Fibroblast of peridontal ligament (primary cell): ENCODE measurements at regions not wholly inside any gene's neighbourhood (a gene's known extent, or its start where the extent isn't known, plus 50 kb on each side); places are given as distances from the start of the nearest gene placed in this dataset.

Experiments
- DNase-seq: peaks from one replicate; pipeline ENCODE4 v3.0.0-alpha.2; 2010; ENCODE audit errors: extremely low read depth

DNA sequence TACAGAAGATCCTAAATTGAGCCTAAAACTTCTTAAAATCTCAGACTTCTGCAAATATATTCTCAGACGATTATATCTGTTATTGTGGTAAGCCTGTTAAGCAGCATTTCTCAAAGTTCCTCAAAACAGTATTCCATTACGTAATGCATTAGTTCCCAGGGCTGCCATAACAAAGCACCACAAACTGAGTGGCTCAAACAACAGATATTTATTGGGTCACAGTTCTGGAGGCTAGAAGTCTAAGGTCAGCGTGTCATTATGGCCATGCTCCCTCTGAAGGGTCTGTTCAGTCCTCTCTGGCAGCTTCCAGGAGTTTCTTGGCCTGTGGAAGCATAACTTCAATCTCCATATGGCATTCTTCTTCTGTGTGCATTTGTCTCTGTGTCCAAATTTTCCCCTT lies 103.5 kb upstream of the ST6GALNAC5 start:
- no peak for DNase-seq

DNA sequence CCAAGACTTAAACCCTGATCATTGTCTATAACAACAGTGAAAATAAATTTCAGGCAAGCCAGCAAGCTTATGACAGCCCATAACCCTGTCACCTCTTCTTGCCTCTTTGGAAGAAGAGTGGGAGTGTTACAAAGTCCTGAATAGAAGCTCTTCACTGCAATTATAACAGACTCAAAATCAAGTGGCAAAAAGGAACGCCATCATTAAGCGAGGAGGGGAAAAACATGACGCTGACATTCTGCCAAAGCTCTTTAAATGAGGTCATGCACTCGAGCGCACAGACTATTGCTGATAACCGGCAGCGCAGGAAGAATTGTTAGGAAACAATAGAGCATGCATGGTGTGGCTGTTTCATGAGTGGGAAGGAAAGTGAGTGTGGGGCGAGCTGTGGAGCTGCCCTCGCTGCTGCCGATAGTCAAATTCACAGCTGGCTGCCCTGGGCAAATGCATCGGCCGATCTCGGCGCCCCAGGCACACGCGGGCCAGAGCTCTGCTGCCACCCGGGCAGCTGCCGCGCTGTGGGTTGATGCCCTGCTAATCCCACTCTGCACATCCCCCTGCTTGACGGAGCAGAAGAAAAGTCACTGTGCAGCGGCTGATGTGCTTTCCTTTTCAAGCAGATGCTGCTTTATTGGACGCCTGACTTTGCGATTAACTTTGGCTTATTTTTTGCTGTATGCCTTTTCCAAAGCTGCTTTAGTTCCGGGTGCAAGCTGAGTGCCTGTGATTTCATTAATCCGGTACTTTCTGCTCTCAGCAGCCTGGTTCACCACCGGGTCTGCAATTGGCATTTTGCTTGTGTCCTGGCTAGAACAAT lies 102.4 kb upstream of the ST6GALNAC5 start:
- no peak for DNase-seq

DNA sequence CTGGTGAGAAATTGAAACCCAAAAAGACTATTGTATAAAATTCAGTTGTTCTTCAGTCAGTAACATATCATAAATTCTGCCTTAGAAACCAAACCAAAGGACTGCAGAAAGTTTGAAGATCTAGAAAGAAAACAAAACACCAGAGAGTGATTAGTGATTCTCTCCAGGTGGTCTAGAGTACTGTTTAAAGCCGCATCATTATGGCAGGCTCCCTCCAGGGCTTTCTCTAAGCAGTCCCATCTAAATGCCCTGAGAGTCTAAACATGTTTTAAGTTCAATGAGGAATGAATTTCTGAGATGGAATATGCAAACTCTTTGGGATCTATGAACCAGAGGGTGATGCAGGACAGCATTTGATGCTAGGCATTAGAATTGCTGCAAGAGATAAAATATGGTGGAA lies 100.9 kb upstream of the ST6GALNAC5 start:
- no peak for DNase-seq

DNA sequence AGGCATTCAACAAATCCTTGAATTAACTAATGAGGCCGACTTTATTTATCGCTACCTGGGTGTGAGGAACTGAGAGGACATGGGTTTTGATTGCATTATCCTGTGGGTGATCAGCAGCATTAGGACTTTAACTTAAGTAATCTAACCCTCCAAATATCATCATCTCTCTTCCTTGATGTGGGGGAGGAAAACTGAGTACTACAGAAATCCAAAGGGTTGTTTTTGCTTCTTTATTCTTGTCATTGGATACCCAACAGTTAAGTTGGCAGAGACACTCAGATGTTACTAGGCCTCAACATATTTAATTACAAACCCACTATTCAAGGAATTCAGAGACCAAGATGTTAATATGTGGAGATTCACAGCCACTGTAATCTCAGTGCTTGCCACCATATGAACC lies 97.4 kb upstream of the ST6GALNAC5 start:
- DNase-seq, result no peak

DNA sequence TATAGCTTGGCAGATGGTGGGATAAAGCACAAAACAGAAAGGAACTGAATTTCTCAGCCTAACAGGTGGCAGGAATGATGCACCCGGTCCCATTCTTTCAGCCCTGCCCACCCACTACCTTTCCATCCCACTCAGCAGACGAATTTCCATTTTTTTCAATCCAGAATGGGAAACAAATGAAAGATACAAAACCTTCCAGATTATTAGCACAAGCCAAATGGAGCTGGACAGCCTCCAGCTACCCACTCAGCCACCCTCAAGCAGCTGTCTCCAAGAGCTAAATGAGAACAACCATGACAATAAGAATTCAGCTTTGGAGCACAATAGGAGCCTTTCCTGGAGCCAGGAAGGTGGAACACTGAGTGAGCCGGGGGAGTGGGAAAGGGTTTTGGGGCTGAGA lies 96.3 kb upstream of the ST6GALNAC5 start:
- no peak for DNase-seq

DNA sequence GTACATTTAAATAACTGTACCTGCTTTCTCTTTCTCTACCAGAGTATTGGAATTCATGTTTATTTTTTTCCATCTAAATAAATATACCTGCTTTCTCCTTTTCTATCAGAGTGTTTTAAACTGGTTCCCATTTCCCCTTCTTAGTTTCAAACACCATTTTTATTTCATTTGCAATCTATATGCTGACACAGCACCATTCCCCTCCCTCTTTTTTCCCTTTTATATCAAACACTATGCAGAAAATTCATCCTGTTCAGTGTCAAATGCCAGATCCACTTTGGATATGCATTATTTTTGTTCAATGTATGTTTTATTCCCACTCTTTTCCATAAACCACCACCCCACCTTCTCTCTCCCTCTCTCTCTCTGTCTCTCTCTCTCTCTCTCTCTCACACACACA lies 85.8 kb upstream of the ST6GALNAC5 start:
- no peak for DNase-seq

DNA sequence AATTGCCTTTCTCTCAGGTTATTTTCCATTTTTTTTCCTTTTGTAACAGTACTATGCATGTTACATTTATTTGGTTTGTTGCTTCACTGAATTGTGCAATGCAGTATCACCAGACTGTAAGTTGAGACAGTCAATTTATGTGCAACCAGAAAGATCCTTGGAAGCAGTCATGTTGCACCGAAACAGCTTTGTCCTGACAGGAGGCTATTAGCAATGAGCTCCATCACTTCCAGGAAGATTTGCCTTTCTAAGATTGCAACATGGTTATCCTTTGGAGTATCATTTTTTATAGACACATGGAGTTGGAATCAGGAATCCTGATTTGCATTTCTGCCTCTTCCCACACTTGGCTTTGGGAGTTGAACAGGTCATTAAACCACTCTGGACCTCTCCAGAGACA lies 84.5 kb upstream of the ST6GALNAC5 start:
- DNase-seq, result peak; percentile 73

DNA sequence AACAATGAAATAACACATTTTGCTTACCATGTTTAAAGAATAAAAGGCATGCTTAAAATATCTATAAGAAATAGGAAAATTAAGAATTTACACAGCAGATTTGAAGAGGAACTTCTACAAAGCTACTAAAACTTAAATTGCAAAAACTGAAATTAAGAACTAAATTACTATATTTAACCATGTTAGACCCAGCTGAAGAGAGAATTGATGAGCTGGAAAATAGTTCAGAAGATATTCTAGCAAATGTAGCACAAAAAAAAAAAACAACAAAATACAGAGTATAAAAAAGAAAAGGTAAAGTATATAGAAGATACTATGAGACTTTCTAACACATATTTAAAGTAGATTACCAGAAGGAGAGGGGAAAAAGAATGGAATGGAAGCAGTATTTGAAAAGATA lies 82.8 kb upstream of the ST6GALNAC5 start:
- no peak for DNase-seq

DNA sequence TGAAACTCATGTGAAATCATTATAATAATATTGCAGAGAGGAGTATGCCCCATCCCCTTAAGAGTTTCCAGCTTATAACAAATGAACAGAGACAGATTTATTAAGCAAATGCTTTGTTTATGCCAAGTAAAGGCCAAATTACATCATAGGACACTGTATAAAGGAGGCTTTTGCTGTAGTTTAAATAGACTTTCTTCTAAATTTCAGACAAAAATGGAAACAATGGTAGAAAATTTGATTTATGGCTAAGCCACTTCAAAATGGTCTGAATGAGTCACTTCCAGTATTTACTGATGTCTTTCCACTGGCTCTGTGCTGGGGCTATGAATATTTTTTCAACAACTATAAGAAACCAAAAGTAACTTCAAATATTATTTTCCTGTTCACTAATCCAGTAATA lies 81.1 kb upstream of the ST6GALNAC5 start:
- DNase-seq, result no peak

DNA sequence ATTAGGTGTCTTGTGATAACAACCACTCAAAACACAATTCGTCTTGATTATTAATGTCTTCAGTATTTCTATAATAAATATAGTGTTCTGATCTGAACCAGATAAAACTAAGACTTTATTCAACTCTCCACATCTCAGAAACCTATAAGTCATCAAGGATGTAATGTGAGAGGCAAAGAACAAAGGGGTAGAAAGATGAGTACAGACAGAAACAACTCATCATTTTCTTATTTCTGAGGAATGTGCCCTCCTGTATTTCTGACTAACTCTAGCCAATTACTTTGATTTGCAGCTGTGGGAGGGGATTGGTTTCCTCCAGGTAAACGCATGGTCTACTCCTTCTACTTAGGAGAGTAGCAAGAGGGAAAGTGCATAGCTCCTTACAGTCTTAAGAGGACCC lies 73.7 kb upstream of the ST6GALNAC5 start:
- DNase-seq, result no peak

DNA sequence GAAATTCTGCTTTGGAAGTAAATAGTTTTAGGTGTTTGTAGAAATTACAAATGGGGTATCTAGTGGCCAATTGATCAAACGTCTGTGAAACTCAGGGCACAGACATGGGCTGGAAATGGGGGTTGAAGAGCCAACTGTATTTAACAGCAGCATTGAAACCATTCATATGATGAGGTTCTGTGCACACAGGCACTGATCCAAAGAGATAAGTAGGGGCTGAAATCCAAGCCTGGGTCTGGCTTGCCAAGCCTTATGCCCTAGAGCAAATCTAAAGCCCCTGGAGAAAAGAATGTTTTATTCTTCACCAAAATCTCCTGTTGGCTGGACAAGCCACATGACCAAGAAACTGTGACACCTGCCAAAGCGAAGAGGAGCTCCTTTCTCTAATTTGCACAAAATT lies 67.6 kb upstream of the ST6GALNAC5 start:
- no peak for DNase-seq

DNA sequence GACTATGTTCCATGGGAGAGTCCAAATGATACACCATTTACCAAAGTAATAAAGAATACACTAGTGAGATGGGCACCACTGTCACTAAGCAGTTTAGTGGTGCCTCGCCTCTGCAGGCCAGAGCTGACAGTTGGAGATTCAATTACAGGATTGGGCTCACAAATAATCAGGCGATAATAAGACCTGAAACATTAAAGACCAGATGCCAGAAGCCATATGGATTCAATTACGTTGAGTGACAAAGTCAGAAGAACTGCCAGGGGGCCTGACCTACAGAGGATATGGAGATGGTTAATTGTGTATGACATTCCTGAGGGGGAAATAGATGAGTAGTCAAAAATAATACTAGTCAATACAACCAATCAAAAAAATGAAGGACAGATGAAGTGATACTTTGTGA lies 65.2 kb upstream of the ST6GALNAC5 start:
- no peak for DNase-seq

DNA sequence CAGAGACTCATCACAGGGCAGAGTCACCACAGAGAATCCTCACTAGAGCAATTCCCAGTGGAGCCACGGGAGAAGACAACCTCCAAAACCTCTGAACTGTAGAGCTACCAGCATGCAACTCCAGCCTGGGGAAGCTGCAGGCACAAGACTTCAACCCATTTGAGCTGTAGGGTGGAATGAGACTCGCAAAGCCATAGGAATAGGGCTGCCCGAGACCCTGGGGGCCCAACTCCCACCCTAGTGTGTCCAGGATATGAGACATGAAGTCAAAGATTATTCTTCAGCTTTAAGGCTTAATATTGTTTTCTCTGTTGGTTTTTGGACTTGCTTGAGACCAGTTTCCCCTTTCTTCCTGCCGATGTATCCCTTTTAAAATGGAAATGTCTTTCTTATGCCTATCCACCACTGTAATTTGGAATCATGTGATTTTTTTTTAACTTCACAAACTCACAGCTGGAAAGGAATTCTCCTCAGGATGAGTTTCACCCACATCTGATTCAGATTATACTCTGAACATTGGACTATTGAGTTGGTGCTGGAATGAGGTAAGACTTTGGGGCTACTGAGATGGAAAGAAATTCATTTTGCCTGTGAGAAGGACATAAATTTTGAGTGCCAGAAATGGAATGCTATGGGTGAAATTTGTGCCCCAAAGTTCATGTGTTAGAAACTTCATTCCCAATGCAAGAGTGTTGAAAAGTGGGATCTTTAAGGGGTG lies 59.6 kb upstream of the ST6GALNAC5 start:
- DNase-seq, result peak; percentile 46
